Kasumi-1 (cell line): ENCODE measurements at regions not wholly inside any gene's neighbourhood (a gene's known extent, or its start where the extent isn't known, plus 50 kb on each side); places are given as distances from the start of the nearest gene placed in this dataset.
"Not testable (repeated sequence)": the region's sequence is repeated elsewhere in the genome, so short reads cannot be mapped to it uniquely, and the experiment has no call there.

Source experiments
- DNase-seq, 2 experiments: peaks; one replicate each; lab custom pipeline; 2025; lab: John Stamatoyannopoulos, UW

- DNase-seq: no peak
These were observed 145.3 kb upstream of the SLC35G4 start for GRCh38 chr18:11464129-11464528.

DNA sequence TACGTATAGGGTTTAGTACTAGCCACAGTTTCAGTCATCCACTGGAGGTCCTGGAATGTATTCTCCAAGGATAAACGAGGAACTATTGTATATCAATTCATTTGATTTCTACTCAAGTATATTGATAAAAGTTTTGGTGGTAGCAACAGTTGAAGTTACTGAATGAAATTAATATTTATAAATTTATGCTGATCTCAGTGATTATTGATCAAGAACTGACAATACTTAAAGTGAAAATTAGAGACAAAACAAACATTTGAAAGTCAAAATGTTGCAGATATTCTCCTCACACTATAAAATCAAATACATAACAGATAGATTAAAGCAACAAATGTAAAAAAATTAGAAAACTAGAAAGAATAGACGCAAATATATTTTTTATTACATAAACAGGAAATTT, 150.9 kb upstream of the SLC35G4 start:
- no peak for DNase-seq

DNA sequence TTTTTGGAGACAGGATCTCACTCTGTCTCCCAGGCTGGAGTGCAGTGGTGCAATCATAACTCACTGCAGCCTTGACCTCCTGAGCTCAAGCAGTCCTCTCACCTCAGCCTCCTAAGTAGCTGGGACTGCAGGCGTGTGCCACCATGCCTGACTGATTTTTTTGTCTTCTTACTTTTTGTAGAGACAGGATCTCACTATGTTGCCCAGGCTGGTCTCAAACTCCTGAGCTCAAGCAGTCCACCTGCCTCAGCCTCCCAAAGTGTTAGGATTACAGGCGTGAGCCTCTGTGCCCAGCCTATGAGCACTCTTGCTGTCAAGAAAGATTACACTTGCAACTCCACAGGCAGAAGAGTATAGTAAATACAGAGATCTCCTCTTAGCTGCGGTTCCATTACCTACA, 151.5 kb upstream of the SLC35G4 start:
- not testable (repeated sequence) for DNase-seq

GRCh38 chr18:11454040-11454439, 155.4 kb upstream of the SLC35G4 start:
- no peak for DNase-seq

DNA sequence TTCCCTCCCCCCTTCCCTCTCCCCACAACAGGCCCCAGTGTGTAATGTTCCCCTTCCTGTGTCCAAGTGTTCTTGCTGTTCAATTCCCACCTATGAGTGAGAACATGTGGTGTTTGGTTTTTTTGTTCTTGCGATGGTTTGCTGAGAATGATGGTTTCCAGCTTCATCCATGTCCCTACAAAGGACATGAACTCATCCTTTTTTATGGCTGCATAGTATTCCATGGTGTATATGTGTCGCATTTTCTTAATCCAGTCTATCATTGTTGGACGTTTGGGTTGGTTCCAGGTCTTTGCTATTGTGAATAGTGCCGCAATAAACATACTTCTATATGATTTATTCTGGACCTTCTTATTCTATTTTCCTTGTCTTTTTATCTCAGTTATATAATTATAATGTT, 165.2 kb upstream of the SLC35G4 start:
- DNase-seq: not testable (repeated sequence)

GRCh38 chr18:11437046-11437445, 172.3 kb upstream of the SLC35G4 start:
- DNase-seq: no peak

GRCh38 chr18:11432360-11432811, 177.0 kb upstream of the SLC35G4 start:
- DNase-seq: no peak

DNA sequence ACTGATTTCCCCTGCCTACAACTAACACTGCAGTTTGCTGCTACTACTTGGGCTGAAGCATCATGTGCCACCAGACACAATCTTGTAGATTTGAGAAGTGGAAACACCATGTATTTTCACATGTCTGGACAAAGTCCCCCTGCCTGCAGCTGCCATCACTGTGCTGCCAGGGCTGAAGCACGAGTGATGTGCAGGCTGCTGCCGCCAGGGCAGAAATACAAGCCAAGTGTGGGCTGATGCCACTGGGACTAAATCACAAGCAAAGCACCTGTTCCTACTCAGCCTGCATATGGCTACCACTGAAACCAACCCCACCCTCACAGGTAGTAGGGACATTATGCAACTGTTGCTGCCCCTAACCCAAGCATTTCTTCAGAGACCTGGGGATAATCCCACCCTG, 179.5 kb upstream of the SLC35G4 start:
- no peak for DNase-seq

GRCh38 chr18:11425211-11425610, 184.2 kb upstream of the SLC35G4 start:
- no peak for DNase-seq

GRCh38 chr18:11419338-11419737, 190.1 kb upstream of the SLC35G4 start:
- DNase-seq: peak; percentile 9 to 55

GRCh38 chr18:11412811-11413210, 196.6 kb upstream of the SLC35G4 start:
- no peak for DNase-seq

GRCh38 chr18:11411048-11411447, 198.3 kb upstream of the SLC35G4 start:
- no peak for DNase-seq

DNA sequence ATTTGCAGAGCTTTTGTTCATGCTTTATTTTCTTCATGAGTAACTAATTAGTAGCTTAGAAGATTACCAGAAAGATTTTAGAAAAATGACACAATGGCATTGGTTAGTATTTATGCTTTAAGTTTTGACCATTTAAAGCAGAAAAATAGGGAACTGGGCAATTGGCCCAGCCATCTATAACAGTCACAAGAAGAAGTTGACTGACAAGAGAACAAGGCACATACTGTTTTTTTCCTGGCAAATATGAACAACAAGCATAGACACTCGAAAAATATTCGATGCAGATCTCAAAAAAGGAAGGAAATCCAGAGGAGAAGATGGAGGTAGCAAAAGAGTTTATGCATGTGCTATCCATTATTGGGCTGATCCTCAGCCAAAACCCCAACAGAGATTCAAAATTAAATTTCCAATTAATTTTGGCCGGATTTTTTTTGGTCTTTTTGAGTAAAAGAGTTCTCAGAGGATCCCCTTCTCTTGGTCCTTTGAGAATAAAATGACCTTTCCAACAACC, 200.8 kb upstream of the SLC35G4 start:
- DNase-seq: no peak

- no peak for DNase-seq
These were observed 201.5 kb upstream of the SLC35G4 start for GRCh38 chr18:11407940-11408339.

GRCh38 chr18:11405804-11406203, 203.6 kb upstream of the SLC35G4 start:
- no peak for DNase-seq

DNA sequence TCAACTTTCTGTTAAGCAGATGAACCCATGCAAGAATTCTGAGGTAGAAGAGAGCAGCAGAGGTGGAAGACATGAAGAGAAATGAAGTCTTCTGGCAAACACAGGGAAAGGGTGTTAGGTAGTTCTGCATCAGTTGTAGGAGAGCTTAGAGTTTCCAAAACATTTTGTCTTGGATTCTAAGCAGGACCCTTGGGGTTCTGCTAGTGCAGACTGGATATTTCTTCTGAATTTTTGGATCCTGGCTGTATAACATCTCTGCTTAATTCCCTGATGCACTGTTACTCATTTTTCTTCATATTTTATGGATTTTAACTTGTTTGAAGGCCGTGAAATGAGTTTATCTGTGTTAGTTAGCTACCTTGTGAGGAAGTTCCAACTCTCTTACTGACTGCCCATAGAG, 208.7 kb upstream of the SLC35G4 start:
- no peak for DNase-seq

- DNase-seq: peak; percentile 29 to 30
These were observed 210.8 kb upstream of the SLC35G4 start for GRCh38 chr18:11398625-11399024.

- no peak for DNase-seq
These were observed 216.2 kb upstream of the SLC35G4 start for GRCh38 chr18:11392980-11393885.

DNA sequence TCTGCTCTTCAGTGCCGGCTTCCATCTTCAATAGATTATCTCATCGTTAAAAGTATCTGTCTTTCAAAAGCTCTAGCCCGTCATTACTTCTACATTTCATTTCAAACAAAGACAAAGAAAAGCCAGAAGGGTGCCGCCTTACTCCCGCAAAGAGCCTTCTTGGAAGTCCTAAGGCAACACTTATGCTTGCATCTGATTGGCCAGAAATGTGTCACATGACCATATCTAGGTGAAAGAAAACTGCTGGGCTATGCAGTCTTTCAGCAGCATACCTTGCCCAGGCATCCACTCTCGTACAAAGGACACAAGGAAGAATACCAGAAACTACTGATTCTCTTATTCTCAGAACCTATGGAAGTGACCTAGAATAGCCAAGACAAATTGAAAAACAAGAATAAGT, 217.1 kb upstream of the SLC35G4 start:
- no peak for DNase-seq

GRCh38 chr18:11391661-11392060, 217.7 kb upstream of the SLC35G4 start:
- no peak for DNase-seq

DNA sequence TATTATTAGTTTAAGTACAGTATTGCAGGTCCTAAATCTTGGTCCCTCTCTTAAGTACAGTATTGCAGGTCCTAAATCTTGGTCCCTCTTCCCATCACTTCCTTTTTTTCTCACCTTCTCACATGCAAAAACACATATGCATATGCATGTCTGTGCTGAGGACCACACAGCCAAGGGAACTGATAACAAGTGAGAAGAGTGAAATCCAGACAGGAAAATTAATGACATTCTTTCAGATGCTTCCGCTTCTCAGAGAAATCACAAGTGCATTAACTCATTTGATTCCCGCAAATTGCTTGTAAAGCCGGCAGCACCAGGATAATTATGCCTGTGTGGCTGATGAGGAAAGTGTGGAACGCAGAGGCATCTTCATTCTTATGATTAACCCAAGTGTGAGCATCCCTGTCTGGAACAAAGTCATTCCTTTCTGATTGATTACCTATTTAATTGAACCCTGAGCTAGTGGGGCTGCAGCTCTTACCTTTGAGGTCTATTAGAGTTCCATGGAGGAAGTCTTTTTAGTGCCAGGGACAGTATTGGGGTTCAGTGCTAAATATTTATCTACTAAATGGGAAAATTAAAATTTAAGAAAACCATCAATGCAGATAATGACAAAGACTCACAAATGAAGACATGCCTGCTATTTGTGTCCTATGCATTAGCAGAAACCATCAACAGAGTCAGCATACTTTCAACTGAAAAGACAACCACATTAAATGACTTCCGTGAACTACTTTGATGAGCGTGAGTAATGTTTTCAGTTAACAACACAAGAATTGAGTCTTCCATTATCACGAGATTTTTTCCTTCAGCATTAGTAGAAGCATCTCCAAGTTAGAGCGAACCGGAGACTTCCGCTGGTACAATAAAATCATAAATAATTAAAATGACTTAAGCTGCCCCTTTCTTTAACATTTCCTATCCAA, 220.4 kb upstream of the SLC35G4 start:
- DNase-seq: no peak

GRCh38 chr18:11387880-11388279, 221.5 kb upstream of the SLC35G4 start:
- DNase-seq: peak; percentile 32 to 36

DNA sequence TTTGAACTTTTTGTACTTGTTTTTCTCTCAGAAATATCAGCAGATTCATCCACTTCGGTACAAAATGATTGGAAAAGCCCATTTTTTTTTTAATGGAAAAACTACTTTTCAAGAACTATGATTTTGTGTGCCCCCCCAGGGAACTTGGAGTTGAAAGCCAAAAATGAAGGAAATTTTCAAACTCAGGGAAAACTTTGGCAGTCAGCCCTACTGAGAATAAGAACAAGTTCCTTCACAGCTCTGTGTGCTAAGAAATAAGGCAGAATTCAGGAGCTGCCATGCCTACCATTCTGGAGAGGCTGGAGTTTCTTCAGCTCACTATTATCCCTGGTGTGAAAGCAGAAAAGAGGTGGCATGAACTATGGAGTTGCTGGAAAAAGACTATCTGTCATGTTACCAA, 226.0 kb upstream of the SLC35G4 start:
- no peak for DNase-seq
